Smooth muscle cell (in vitro differentiated cells): ENCODE measurements at regions not wholly inside any gene's neighbourhood (a gene's known extent, or its start where the extent isn't known, plus 50 kb on each side); places are given as distances from the start of the nearest gene placed in this dataset.
A peak's percentile ranks its signal among the peaks of the same experiment; 100 is the strongest.
"Not testable (repeated sequence)": the region's sequence is repeated elsewhere in the genome, so short reads cannot be mapped to it uniquely, and the experiment has no call there.

Source experiments
- DNase-seq: peaks from one replicate; lab custom pipeline; 2025; ENCODE audit not compliant: unreplicated experiment; lab: John Stamatoyannopoulos, UW
- H2AFZ ChIP-seq: fragments of 200-600 bp; sonication (generic); 2 replicates; pipeline ENCODE4 v1.6.0; 2016; ENCODE audit warnings: antibody characterized with exemption, low read depth, mild to moderate bottlenecking
- H3F3A ChIP-seq: fragments of 200-600 bp; sonication (generic); 2 replicates; pipeline ENCODE4 v1.6.0; 2017; ENCODE audit warnings: antibody characterized with exemption, low read depth
- H3K27ac ChIP-seq: fragments of 200-600 bp; sonication (generic); 2 replicates; pipeline ENCODE4 v1.5.1; 2016; ENCODE audit warnings: low read depth, mild to moderate bottlenecking
- H3K27me3 ChIP-seq: fragments of 200-600 bp; sonication (generic); 2 replicates; pipeline ENCODE4 v1.6.1; 2016; ENCODE audit warnings: low read depth, mild to moderate bottlenecking
- H3K36me3 ChIP-seq: fragments of 200-600 bp; sonication (generic); 2 replicates; pipeline ENCODE4 v1.5.1; 2016; ENCODE audit warnings: low read depth
- H3K4me1 ChIP-seq: fragments of 200-600 bp; sonication (generic); 2 replicates; pipeline ENCODE4 v1.5.1; 2016; ENCODE audit warnings: low read depth
- H3K4me2 ChIP-seq: fragments of 200-600 bp; sonication (generic); 2 replicates; pipeline ENCODE4 v1.6.0; 2016; ENCODE audit warnings: mild to moderate bottlenecking
- H3K4me3 ChIP-seq: fragments of 200-600 bp; sonication (generic); 2 replicates; pipeline ENCODE4 v1.5.1; 2016; ENCODE audit warnings: mild to moderate bottlenecking
- H3K79me2 ChIP-seq: fragments of 200-600 bp; sonication (generic); 2 replicates; pipeline ENCODE4 v1.6.0; 2016; ENCODE audit warnings: low read depth, mild to moderate bottlenecking
- H3K9ac ChIP-seq: fragments of 200-600 bp; sonication (generic); 2 replicates; pipeline ENCODE4 v1.6.0; 2016; ENCODE audit warnings: low read depth
- H3K9me3 ChIP-seq: fragments of 200-600 bp; sonication (generic); replicated peaks from 2 replicates; pipeline ENCODE4 v1.5.1; 2016; ENCODE audit warnings: low read depth
- H4K20me1 ChIP-seq: fragments of 200-600 bp; sonication (generic); 2 replicates; pipeline ENCODE4 v1.6.0; 2016; ENCODE audit warnings: low read depth
- WGBS: methylation state at CpG from one replicate; pipeline ENCODE4 v1.1.7; 2016; ENCODE audit warnings: low lambda C conversion rate; 5-methylcytosine and 5-hydroxymethylcytosine counted together
- TF ChIP-seq, protein P1 (sequence below): fragments of 200-600 bp; sonication (generic); IDR thresholded peaks from 2 replicates; pipeline ENCODE4 v1.5.1; 2017; ENCODE audit warnings: borderline replicate concordance, mild to moderate bottlenecking, antibody characterized with exemption; ENCODE audit not compliant: insufficient read depth, poor library complexity, severe bottlenecking

DNA sequence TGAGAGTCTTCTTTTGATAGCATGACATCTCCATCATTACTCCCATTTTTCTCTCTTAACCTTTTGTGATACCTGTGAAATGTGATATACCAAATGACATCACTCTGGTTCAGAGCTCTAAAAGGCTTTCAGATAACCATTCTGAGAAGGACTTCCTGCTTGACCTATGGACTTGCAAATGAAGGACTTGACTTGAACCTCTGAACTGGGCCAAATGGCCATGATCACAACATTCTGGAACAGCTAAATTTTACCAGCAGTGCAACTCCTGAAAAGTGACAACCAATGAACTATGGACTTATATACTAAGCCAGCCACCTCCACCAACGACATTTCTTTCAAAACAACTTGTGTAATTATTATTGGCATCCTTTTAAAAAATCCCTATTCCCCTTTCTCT lies 1085.8 kb upstream of the CITED2 start:
- H2AFZ ChIP-seq = no peak overlapping the region
- no peak for DNase-seq
- H3F3A ChIP-seq = no peaks in the 10 kb centered on the region
- H3K9ac ChIP-seq = no peak overlapping the region
- H3K79me2 ChIP-seq = no peaks in the 10 kb centered on the region
- no peak overlapping the region for H3K4me3 ChIP-seq
- H3K27me3 ChIP-seq = no peaks in the 10 kb centered on the region
- no peaks in the 10 kb centered on the region for H3K36me3 ChIP-seq
- H3K4me1 ChIP-seq = no peaks in the 10 kb centered on the region
- H4K20me1 ChIP-seq = no peaks in the 10 kb centered on the region
- no peaks in the 10 kb centered on the region for H3K9me3 ChIP-seq
- no peak overlapping the region for H3K4me2 ChIP-seq
- TF ChIP-seq, protein P1, sequence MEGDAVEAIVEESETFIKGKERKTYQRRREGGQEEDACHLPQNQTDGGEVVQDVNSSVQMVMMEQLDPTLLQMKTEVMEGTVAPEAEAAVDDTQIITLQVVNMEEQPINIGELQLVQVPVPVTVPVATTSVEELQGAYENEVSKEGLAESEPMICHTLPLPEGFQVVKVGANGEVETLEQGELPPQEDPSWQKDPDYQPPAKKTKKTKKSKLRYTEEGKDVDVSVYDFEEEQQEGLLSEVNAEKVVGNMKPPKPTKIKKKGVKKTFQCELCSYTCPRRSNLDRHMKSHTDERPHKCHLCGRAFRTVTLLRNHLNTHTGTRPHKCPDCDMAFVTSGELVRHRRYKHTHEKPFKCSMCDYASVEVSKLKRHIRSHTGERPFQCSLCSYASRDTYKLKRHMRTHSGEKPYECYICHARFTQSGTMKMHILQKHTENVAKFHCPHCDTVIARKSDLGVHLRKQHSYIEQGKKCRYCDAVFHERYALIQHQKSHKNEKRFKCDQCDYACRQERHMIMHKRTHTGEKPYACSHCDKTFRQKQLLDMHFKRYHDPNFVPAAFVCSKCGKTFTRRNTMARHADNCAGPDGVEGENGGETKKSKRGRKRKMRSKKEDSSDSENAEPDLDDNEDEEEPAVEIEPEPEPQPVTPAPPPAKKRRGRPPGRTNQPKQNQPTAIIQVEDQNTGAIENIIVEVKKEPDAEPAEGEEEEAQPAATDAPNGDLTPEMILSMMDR = no peak
- 96% methylated on average over 1 of the region's 1 CpG for WGBS
- H3K27ac ChIP-seq = no peak overlapping the region

DNA sequence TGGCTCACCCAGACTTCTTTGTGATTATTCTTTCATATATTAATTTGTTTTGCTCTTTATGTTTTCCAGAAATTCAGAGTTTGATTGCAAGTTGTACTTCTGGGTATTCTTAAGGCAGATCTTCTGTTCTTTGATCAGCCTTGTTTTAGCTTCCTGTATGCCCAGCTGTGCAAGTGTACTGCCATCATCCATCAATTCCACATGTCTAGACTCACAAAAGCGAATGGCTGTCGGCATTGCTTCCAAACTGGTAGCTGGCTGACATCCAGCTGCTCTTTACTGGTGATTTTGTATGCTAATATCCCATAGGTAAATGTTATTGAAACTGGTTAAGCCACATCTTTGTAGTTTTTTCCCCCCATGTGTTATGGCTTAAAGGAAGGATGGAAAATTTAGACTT lies 1084.8 kb upstream of the CITED2 start:
- no peaks in the 10 kb centered on the region for H3K36me3 ChIP-seq
- no peak overlapping the region for H3K4me2 ChIP-seq
- H3K4me3 ChIP-seq = no peak overlapping the region
- no peaks in the 10 kb centered on the region for H4K20me1 ChIP-seq
- 92% methylated on average over 2 of the region's 2 CpGs for WGBS
- H3F3A ChIP-seq = no peaks in the 10 kb centered on the region
- H2AFZ ChIP-seq = no peak overlapping the region
- no peaks in the 10 kb centered on the region for H3K79me2 ChIP-seq
- H3K9ac ChIP-seq = no peak overlapping the region
- TF ChIP-seq, protein P1 = no peak
- H3K9me3 ChIP-seq = no peaks in the 10 kb centered on the region
- H3K27me3 ChIP-seq = no peaks in the 10 kb centered on the region
- DNase-seq = no peak
- no peak overlapping the region for H3K27ac ChIP-seq
- H3K4me1 ChIP-seq = no peaks in the 10 kb centered on the region

DNA sequence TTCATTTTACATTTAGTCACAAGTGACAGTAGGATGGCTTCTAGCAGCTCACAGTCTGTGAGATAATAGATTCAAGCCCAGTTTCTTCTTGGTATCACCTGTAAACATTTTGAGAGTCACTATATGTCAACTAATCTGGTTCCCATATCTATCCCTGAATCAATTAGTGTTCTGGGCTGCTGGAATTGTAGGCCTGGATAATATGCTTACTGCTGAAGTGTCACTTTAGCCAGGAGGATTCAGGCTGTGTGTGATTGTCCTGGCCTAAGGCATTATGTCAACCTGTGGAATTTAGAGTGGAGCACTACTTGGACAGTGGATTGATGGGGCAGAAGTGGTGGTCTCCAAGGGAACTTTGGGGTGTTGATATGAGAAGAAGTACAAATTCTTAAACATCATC lies 1071.8 kb upstream of the CITED2 start:
- no peaks in the 10 kb centered on the region for H3K36me3 ChIP-seq
- no peak for DNase-seq
- no peaks in the 10 kb centered on the region for H3K4me1 ChIP-seq
- H3K4me3 ChIP-seq = no peak overlapping the region
- no peaks in the 10 kb centered on the region for H3F3A ChIP-seq
- H2AFZ ChIP-seq = no peak overlapping the region
- no peak overlapping the region for H3K4me2 ChIP-seq
- H3K27me3 ChIP-seq = no peaks in the 10 kb centered on the region
- TF ChIP-seq, protein P1 = no peak
- H3K27ac ChIP-seq = no peak overlapping the region
- no peaks in the 10 kb centered on the region for H3K79me2 ChIP-seq
- no peaks in the 10 kb centered on the region for H3K9me3 ChIP-seq
- H3K9ac ChIP-seq = no peak overlapping the region
- H4K20me1 ChIP-seq = no peaks in the 10 kb centered on the region

DNA sequence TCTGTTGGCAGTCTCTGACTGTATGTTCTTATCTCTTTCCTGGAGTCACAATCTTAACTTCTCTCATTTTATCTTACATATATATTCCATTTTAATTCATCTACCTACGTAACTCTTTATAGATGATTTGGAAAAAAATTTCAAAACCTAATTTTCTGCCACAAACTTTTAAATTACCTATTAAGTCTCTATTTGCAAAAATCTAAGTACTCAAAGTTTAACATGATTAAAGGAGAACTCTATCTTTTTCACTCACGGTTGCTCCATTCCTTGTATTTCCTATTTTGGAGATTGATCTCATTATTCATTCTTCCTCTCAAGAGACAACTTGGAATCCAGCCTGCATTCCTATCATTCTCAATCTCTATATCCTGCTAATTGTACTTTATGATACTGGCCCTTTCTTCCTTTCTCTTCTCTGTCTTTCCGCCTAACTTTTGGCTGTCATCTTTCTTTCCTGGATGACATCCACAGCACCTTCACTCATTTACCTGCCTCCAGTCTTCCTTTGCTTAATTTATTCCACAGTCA lies 1071.1 kb upstream of the CITED2 start:
- no peaks in the 10 kb centered on the region for H3K79me2 ChIP-seq
- H3K9ac ChIP-seq = no peak overlapping the region
- H3K27me3 ChIP-seq = no peaks in the 10 kb centered on the region
- no peaks in the 10 kb centered on the region for H3F3A ChIP-seq
- no peaks in the 10 kb centered on the region for H3K36me3 ChIP-seq
- TF ChIP-seq, protein P1 = no peak
- H3K4me1 ChIP-seq = peaks cover 7% of the 10 kb centered on the region
- no peaks in the 10 kb centered on the region for H3K9me3 ChIP-seq
- peak overlapping the region; percentile 70 for H2AFZ ChIP-seq
- H3K4me2 ChIP-seq = no peak overlapping the region
- no peak overlapping the region for H3K4me3 ChIP-seq
- 70% methylated on average over 3 of the region's 3 CpGs for WGBS
- H3K27ac ChIP-seq = no peak overlapping the region
- H4K20me1 ChIP-seq = no peaks in the 10 kb centered on the region
- DNase-seq = no peak

DNA sequence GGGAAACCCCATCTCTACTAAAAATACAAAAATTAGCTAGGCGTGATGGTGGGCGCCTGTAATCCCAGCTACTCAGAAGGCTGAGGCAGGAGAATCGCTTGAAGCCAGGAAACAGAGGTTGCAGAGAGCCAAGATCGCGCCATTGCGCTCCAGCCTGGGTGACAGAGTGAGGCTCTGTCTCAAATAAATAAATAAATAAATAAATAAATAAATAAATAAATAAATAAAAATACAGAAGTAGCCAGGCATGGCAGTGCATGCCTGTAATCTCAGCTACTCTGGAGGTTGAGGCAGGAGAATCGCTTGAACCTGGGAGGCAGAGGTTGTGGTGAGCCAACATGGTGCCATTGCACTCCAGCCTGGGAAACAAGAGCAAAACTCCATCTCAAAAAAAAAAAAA lies 1068.7 kb upstream of the CITED2 start:
- WGBS = 95% methylated on average over 7 of the region's 7 CpGs
- H3K4me1 ChIP-seq = peaks cover 14% of the 10 kb centered on the region
- DNase-seq, H3F3A ChIP-seq, H3K9ac ChIP-seq, H3K4me3 ChIP-seq, H3K79me2 ChIP-seq, H2AFZ ChIP-seq, H4K20me1 ChIP-seq, H3K9me3 ChIP-seq, H3K27me3 ChIP-seq, H3K36me3 ChIP-seq, H3K27ac ChIP-seq, H3K4me2 ChIP-seq: not testable (repeated sequence)
